ENCODE measurements at regions not wholly inside any gene's neighbourhood (a gene's known extent, or its start where the extent isn't known, plus 50 kb on each side); places are given as distances from the start of the nearest gene placed in this dataset.

- Histone ChIP-seq H3K27me3 (replicated peaks in 1 of 4; ENCODE audit: control insufficient read depth in 3 of 4, extremely low read depth in 1 of 4, insufficient read depth in 3 of 4, low read length in 3 of 4) (no peaks in the 10 kb centered on the region), H2BK20ac (ENCODE audit: low read length) (no peak overlapping the region), H3K36me3 (ENCODE audit: control insufficient read depth in 2 of 4, insufficient read depth in 4 of 4, low read length in 3 of 4) (no peaks in the 10 kb centered on the region), H3K23ac (ENCODE audit: insufficient read length) (no peak overlapping the region), H3K4me3 (ENCODE audit: extremely low read depth in 1 of 4, insufficient read depth in 2 of 4, low read depth in 3 of 4, low read length in 4 of 4) (no peak overlapping the region), H2BK5ac (ENCODE audit: low read depth, low read length) (no peak overlapping the region), H3K27ac (ENCODE audit: low read depth, low read length) (no peak overlapping the region), H3K4me1 (replicated peaks in 1 of 4; ENCODE audit: control insufficient read depth in 3 of 4, insufficient read depth in 4 of 4, low read length in 3 of 4) (no peaks in the 10 kb centered on the region), H3K4ac (replicated peaks; ENCODE audit: insufficient read length, low read depth, low read length) (no peak overlapping the region), H3K9ac (replicated peaks in 1 of 4; ENCODE audit: extremely low read depth in 1 of 4, low read depth in 3 of 4, low read length in 3 of 4) (no peak overlapping the region), H3K79me2 (ENCODE audit: control insufficient read depth in 1 of 2, insufficient read depth in 2 of 2, low read length in 2 of 2) (no peaks in the 10 kb centered on the region), H3K18ac (ENCODE audit: extremely low read depth, low read length) (no peak overlapping the region), H2AFZ (ENCODE audit: low read length) (no peak overlapping the region), H4K91ac (replicated peaks; ENCODE audit: insufficient read length, low read length) (no peak overlapping the region), H3K4me2 (ENCODE audit: insufficient read depth in 1 of 2, low read depth in 2 of 2, low read length in 2 of 2) (no peak overlapping the region), H3K56ac (replicated peaks; ENCODE audit: insufficient read length, low read depth, low read length) (no peak overlapping the region), H2BK12ac (ENCODE audit: low read depth, low read length) (no peak overlapping the region), H3K23me2 (ENCODE audit: low read depth, low read length) (no peaks in the 10 kb centered on the region), H2BK120ac (replicated peaks; ENCODE audit: low read depth, low read length) (no peak overlapping the region), H3K9me3 (ENCODE audit: insufficient read depth in 2 of 2, low read depth in 1 of 2, low read length in 1 of 2) (no peaks in the 10 kb centered on the region), H4K5ac (ENCODE audit: insufficient read length, low read depth, low read length) (no peak overlapping the region), H4K20me1 (replicated peaks in 1 of 2; ENCODE audit: control insufficient read depth in 1 of 2, insufficient read depth in 2 of 2, low read length in 2 of 2) (no peaks in the 10 kb centered on the region), H2AK5ac (ENCODE audit: low read depth, low read length) (no peak overlapping the region), H4K8ac (ENCODE audit: extremely low read depth, insufficient read depth, low read length) (no peak overlapping the region), H3K14ac (ENCODE audit: insufficient read length) (no peak overlapping the region), H3K79me1 (ENCODE audit: low read depth, low read length) (no peaks in the 10 kb centered on the region), H2BK15ac (ENCODE audit: low read length) (no peak overlapping the region)
- FAIRE-seq (no peak), DNase-seq (ENCODE audit: low read depth in 1 of 2, low spot score in 2 of 2) (no peak)
- ChIA-PET POLR2A (ENCODE audit: partially characterized antibody) (no interaction called here), CTCF (ENCODE audit: partially characterized antibody) (no interaction called here)
- 88% methylated on average over 3 of the region's 3 CpGs; no CpG with 5 or more reads in 1 of the 2 experiments for WGBS, 2 experiments (ENCODE audit: extremely low coverage in 1 of 2, insufficient coverage in 1 of 2, insufficient read length in 1 of 2, insufficient replicate concordance in 2 of 2, low coverage in 1 of 2, low lambda C conversion rate in 2 of 2, missing lambda C conversion rate in 1 of 2)
- no peak for TF ChIP-seq PHF8 (conservative IDR thresholded peaks at IDR 0.05; ENCODE audit: low read depth, low read length)
These were observed 2371.8 kb downstream of the PCDH7 start for GRCh38 chr4:33091961-33092360.
